ENCODE measurements at regions not wholly inside any gene's neighbourhood (a gene's known extent, or its start where the extent isn't known, plus 50 kb on each side); places are given as distances from the start of the nearest gene placed in this dataset.
"Not testable (repeated sequence)": the region's sequence is repeated elsewhere in the genome, so short reads cannot be mapped to it uniquely, and the experiment has no call there.

GRCh38 chr7:56889454-56889853, 242.8 kb downstream of the ZNF479 start:
- H3K4me3 ChIP-seq (ENCODE audit: low read depth, poor library complexity, severe bottlenecking); DNase-seq (ENCODE audit: low spot score in 2 of 2); intact Hi-C loops (cut with DNase I; ENCODE audit: low total_unique reads): not testable (repeated sequence)
- WGBS, 2 donors: 59 to 66% methylated on average over 3 of the region's 3 CpGs

- H3K4me3 ChIP-seq (ENCODE audit: low read depth, poor library complexity, severe bottlenecking); intact Hi-C loops (cut with DNase I; ENCODE audit: low total_unique reads); DNase-seq (ENCODE audit: low spot score in 2 of 2): not testable (repeated sequence)
- 76 to 82% methylated on average over 5 of the region's 6 CpGs for WGBS, 2 donors
Observed at GRCh38 chr7:56885132-56885531, 247.1 kb downstream of the ZNF479 start.

- WGBS, 2 donors: 65 to 74% methylated on average over 29 to 39 of the region's 42 CpGs
- intact Hi-C loops (cut with DNase I; ENCODE audit: low total_unique reads); H3K4me3 ChIP-seq (ENCODE audit: low read depth, poor library complexity, severe bottlenecking); DNase-seq (ENCODE audit: low spot score in 2 of 2): not testable (repeated sequence)
Observed at GRCh38 chr7:56882318-56882717, 249.9 kb downstream of the ZNF479 start.

Small RNAs in the stretch of these regions (microRNA-seq; reads per million reads assigned to microRNA genes)
- 0 reads per million in 2 donors for gene MIR4283-1 (ENCODE audit: borderline number of aligned reads in 1 of 2, borderline replicate concordance in 2 of 2)
